NAMALWA (cell line): ENCODE measurements at regions not wholly inside any gene's neighbourhood (a gene's known extent, or its start where the extent isn't known, plus 50 kb on each side); places are given as distances from the start of the nearest gene placed in this dataset.

Experiments
- DNase-seq: peaks from one replicate; pipeline ENCODE4 v3.0.0-alpha.2; 2015; ENCODE audit warnings: low spot score

DNA sequence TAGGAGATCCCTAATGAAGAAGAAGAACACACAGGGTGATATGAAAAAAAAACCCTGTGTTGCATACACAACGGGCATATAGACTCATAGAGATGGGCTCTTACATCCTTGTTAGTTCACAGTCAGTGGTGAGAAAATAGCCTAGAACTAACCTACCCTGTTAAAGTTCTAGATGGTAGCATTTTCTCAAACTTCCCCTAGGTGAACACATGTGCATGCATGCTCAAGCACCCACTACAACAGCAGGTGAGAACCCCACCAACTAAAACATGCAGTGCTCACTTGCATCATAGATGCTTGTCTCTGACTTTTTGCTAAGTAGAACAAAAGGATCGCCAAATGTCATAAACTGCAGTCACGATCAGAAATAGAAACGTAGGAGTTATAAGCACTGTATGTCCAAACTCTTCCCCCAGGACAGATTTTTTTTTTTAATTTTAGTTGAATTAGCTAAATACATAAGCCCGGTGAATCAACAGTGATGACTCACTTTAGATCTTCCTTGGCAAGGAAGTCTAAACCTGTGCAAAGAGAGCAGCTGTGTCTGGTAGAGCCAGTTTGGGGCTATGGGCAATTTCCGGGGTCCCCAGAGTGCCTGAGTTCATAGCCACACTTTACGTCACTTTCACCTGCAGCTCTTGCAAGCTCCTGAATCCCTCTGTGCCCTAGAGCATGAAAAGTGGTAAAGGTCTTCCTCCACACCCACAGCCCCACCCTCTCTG is 96.2 kb upstream of the SEMA6D start:
- no peak for DNase-seq

DNA sequence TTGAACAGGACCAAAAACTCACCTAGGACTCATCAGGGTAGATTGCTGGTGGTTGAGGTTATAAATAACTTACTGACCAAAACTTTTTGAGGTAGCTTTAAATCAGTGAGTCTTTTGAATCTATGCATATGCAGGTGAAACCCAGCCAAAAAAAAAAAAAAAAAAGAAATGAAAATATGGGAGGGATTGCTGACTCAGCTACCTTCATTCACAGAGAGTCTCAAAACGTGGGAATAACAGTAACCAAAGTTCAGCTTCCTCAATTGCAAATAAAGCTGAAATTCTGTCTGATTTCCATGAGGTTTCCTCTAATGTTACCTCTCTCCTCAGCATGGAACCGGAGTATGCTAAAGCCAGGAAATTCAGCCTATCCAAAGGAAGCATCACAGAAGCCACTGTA is 95.2 kb upstream of the SEMA6D start:
- no peak for DNase-seq

DNA sequence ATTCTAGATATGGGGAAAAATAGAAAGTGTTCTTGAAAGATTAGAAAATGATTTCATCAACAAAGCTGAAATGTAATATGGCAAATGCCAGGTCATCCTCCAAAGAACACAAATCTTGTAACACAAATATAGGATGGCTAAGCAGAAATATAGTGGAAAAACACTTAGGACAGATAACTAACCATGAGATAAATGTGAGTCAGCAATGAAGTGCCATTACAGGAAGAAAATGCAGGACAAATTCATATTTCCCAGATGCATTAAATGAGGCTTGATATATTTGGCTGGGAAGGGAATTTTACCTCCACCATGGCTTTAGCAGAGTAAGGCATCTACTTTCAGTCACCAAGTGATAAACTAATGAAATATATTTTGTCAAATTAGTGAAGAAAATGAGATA is 92.8 kb upstream of the SEMA6D start:
- DNase-seq, result no peak

DNA sequence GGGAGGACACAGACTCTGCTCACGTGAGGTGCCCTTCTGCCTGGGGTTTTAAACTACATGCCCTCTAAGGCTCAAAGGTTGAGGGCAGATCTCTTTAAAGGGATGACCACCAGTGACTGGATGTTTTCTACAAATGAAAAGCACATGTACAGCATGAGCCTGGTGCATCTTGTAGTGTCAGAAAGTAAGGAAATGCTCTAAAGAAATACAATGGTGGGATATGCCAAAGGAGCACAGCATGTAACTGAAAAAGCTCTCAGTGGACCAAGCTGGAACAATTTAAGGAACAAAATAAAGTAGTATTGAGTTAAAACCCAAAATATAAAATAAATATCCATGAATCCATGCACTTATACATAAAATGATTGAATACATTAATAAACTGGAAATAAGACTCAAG is 78.3 kb upstream of the SEMA6D start:
- no peak for DNase-seq

DNA sequence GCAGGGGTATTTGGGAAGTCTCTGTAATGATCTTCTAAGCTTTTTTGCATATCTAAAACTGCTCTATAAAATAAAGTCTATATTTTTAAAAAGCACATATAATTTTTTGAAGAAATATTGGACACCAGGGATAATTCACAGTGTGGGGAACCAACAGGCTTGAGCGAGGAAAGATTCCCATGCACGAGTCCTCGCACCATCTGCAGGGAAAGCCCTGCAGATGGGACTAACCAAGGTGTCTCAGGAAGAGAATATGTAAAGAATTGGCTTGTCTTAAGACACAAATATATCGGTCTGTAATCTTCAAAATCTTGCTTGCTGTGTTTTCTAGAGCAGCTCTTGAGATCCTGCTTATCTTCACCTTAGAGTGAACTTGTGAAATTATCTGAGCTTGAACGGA is 77.2 kb upstream of the SEMA6D start:
- no peak for DNase-seq

DNA sequence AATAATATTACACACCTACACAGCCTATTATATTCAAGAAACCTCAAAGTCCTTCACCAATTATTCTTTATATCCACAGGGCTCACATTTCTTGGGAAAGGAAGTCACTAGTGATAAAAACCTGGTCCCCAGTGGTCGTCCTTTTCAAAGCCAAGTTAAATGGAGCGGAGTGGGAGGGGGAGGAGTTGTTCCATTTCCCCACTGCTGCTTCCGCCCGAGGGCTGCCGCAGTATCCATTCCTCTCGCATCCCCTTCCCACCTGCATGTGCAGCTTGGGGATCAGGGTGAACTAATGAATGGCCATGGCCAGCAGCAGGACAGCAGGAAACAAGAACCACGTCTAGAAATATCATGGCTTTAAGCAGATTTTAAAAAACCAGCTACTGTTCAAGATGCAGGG is 76.4 kb upstream of the SEMA6D start:
- DNase-seq, result no peak

DNA sequence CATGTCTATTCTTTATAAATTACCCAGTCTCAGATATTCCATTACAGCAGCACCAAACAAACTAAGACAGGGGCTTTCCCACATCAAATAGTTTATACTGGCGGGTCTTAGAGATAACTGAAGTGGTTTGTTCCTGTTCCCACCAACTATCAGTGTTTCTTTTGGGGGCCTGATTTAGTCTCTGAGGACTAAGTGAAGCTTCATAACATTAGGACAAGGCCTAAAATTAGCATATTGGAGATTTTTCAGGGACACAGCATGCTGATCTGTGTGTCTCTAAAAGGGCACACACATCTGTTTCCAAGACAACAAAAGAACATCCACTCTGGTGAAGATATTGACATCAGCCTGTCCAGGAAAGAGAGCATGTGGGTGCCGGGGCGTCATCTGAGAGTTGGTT is 72.6 kb upstream of the SEMA6D start:
- DNase-seq, result no peak

DNA sequence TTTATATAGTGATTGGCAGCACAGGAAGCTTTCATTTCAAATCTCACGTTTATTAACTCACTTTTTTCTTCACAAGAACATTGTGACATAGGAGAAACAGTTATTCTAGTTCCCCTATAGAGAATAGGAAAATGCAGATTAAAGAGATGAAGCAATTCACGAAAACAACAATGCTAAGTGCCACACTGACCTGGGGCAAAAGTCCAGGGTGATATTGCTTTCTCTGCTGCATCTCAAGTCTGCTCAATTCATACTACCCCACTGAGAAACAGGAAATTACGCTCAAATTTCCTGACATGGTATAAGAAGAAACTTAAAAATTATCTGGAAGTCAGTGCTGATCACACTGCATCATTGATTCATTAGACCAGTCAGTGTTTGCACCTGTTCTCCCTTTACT is 66.7 kb upstream of the SEMA6D start:
- no peak for DNase-seq

DNA sequence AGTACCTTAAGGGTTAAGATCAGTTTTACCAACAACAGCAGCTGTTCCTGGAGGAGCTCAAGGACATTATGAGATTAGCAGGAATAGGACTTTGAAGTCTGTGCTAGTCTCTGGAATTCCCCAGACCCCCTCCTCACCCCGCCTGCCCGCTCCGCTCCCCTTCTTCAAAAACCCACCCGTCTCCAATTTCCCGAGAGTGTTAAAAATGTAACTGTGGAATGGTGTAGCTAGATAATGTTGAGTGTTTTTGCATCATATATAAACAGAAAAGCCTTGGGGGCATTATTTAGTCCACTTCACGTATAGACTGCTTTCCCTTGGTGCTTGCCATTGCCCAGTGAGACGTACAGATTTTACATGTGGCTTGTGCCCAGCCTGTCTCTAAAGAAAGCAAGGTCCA is 65.0 kb upstream of the SEMA6D start:
- no peak for DNase-seq

DNA sequence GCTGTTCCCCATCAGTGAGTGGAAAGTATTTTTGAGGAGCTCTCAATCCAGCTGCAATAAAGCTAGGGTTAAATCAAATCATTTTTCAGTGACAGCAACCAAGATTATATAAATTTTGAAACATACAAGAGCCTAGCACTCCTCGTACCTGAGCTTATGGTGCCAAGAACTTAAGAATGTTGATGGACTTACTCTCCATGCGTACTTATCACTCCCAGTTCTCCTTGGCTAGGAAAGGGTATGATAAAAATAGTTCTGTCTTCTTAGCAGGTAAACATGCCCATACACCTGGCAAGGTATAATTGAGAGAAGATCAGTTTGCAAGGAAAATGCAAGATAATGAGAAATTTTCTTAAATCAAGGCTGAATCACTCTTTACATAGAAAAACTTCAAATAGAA is 64.5 kb upstream of the SEMA6D start:
- DNase-seq, result no peak

DNA sequence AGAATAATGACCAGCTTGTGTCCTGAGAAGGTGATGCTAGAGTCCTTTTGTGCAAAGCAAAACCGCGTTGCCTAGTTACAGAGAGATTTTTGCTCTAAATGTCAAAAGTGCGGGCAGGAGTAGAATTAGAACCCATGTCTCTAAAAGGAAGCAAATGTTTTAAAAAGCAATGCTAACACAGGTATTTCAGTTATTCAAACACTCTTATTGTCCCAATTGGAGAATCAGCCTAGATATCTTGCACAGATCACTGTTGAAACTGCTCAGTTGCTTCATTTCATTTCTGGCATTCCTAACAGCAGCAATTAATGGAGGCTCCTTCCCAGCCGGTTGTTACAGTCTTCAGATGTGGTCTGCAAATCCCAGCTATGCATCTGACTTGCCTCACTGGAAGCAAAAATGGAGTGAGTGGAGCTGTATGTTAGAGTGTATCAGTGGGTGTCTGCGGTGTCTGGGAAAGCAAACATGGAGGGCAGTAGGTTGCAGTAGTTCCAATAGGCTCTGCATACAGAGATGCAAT is 55.6 kb upstream of the SEMA6D start:
- DNase-seq, result no peak

DNA sequence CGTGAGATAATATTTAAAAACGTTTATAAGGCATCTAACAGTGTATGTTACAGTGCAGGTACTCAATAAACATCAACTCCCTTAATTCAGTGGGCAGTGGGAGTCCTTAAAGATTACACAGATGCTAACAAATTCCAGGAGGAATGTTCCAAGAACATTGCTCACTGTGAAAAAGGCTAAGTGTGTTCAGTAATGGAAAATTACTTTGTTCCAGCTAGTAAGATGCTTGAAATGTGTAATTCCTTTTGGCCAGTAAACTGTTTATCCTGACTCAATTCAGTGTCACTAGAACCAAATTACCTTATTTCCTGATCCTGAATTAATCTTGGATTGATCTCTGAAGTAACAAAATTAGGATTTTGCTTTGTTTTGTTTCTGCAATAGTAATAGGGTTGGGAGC is 54.2 kb upstream of the SEMA6D start:
- DNase-seq, result no peak
